Endothelial cell of umbilical vein (primary cell): ENCODE measurements at regions not wholly inside any gene's neighbourhood (a gene's known extent, or its start where the extent isn't known, plus 50 kb on each side); places are given as distances from the start of the nearest gene placed in this dataset.

Source experiments
- CTCF ChIP-seq, 2 donors: IDR thresholded peaks; 1 replicate in 1 of 2; 2 replicates in 1 of 2; pipeline ENCODE4 v1.5.1; 2011; ENCODE audit warnings: low read length in 2 of 2, mild to moderate bottlenecking in 2 of 2, moderate library complexity in 2 of 2, control low read depth in 1 of 2, inconsistent platforms in 1 of 2, low read depth in 1 of 2; ENCODE audit not compliant: insufficient read depth in 1 of 2; ENCODE audit errors: extremely low read depth in 1 of 2
- MYC ChIP-seq: IDR thresholded peaks from one replicate; pipeline ENCODE4 v1.6.1; 2011; ENCODE audit warnings: mild to moderate bottlenecking, low read depth, low read length
- POLR2A ChIP-seq: IDR thresholded peaks from 2 replicates; pipeline ENCODE4 v1.6.1; 2012; ENCODE audit warnings: low read depth, mild to moderate bottlenecking, control low read depth, low read length

DNA sequence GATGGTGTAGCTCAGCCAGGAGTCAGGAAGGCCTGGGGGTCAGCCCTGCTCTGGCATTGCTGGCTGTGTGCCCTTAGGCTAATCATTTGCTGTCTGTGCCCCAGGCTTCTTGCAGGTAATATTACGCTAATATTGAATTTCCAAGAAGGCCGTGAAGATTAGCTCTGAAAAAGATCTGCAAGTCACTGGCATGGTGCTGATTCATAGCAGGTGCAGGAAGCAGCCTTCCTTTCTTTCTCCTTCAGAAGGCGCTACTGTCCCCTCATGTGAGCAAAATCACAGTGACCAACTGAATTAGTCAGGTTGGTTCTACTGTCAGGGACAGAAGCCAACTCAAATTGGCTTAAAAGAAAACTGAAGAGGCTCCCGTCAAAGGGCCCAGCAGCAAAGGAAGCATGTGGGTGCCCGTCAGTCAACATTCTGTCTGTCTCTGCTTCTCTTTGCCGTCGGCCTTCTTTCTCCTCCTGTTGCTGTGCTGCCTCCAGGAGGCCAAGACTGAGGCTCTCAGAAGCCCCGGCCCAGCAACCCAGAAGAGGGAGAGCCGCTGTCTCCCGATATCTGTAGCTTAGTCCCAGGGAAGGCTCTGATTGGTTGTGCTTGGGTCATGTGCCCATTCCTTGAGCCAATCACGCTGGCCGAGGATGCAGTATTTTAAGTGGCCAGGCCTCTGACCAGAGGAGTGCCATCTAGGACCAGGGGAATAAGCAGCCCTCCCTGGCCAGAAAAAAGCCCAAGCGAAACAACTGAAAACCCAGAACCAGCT lies 67.8 kb upstream of the NEURL1B start:
- TF ChIP-seq CTCF (IDR thresholded peaks at IDR 0.05; ENCODE audit: extremely low read depth in 1 of 2, insufficient read depth in 1 of 2, low read depth in 1 of 2, low read length in 2 of 2), result no peak
- TF ChIP-seq POLR2A, result no peak
- TF ChIP-seq MYC, result no peak
